GM19240 (cell line): ENCODE measurements at regions not wholly inside any gene's neighbourhood (a gene's known extent, or its start where the extent isn't known, plus 50 kb on each side); places are given as distances from the start of the nearest gene placed in this dataset.

Experiments used
- DNase-seq: peaks from one replicate; pipeline ENCODE4 v3.0.0; 2011; ENCODE audit warnings: low spot score; ENCODE audit not compliant: insufficient read length

GRCh38 chr10:83037653-83038052, 1101.7 kb upstream of the GHITM start:
- DNase-seq, result no peak

- no peak for DNase-seq
These were observed 1100.7 kb upstream of the GHITM start for GRCh38 chr10:83038631-83039030.

GRCh38 chr10:83045731-83046130, 1093.6 kb upstream of the GHITM start:
- DNase-seq, result no peak

DNA sequence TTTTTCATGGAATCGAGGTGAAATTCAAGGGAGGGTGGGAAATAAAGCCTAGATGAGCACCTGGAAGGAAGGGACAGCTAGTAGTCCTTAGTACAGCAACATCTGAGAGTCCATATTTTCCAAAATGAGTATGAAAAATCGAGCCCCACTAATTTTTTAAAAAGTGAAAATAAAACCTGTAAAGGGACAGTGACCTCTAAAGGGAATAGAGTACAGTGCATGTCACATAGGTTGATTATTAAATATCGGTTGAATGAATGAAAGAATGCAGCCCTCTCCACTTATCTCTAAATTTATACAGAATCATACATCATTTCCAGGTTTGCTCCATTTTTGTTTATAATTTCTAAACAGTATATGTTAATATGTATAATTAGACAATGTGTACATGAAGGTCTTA, 1088.5 kb upstream of the GHITM start:
- no peak for DNase-seq

GRCh38 chr10:83062871-83063270, 1076.4 kb upstream of the GHITM start:
- DNase-seq, result no peak

- no peak for DNase-seq
These were observed 1065.8 kb upstream of the GHITM start for GRCh38 chr10:83073472-83073871.

DNA sequence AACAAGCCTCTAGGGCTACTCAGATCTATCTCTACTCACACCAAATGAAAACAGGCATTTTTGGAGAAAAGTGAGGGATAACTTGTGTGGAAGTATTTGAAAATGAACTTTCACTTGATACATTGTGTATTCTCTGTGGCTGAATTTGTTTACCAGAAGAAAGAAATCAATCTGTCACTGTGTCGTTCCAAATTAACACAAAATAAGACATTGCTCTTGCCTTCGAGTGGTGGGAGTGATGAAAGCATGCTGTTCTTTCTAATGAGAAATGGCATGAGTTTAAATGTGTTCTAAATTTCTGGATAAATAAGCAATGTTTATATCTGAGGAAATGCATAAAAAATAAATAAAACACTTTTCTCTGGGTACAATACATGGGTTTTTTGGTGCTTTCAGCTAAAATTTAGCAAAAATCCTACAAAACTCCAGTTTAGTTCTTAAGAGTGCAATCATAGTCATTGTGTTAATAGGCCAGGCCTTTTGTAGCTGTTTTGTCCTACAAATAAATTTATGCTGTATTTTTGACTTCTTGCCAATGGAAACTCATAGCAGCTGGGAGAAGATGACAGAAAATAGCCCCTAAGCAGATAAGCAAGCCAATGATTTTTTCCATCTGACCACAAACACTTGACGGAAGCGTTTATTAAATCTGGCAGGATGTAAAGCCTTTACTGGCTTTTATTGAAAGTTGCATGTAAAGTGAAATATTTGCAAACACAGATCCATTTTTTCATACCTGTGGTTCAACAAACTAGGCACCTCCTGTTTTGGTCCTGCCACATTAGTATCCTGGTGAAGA, 1064.1 kb upstream of the GHITM start:
- no peak for DNase-seq

- no peak for DNase-seq
These were observed 1063.4 kb upstream of the GHITM start for GRCh38 chr10:83075815-83076355.

- DNase-seq, result no peak
These were observed 1062.9 kb upstream of the GHITM start for GRCh38 chr10:83076443-83076842.

DNA sequence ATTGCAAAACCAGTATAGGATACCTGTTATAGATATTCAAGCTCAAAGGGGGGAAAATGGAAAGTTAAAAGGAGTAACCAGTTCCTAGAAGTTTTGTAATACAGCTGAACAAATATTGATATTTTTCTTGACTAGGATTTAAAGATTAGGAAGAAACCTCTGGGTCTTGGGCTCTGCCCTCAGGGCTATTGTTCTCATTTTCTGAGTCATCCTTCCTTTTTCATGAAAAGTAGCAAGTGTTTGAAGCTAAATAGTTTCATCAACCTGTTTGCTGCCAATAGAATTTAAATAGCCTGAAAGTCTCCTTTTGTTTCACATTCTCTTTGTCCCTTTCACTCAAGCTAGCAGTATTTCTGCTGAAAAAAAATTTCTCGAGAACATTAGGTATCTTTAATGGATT, 1061.1 kb upstream of the GHITM start:
- DNase-seq, result no peak

DNA sequence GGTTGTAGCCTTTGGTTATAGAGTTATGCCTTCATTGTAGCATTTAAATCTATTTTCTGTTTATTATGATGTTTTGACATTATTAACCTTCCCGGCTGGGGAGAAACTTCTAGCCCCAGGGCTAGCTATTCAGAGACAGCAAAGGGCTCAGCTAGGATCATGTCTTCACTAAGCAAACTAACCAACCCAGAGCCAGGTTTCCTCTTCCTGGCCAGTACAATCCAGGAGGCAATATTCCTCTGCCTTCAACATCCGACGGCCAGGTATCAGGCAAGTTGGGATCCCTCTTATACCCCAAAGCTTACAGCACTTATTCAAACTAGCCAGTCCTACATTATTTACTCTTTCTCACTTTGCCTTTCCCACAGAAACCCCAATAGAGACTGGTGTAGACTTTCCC, 1060.7 kb upstream of the GHITM start:
- DNase-seq, result no peak

DNA sequence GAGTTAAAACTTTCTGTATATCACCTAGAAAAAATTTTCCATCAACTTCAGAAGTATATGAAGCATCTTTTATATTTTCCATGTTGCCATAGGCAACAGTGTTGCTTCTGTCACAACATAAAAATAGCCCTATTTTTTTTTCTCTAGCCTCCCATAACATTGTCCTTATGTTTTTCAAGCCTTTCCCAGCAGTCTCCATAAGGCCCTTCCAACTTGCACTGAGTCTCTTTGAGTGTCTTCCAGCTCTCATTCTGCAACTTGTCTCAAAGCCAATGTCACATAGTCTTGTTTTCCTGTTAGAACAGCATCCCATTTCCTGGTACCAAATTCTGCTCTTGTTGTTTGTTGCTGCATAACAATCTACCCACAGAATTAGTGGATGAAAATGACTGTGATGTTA, 1055.5 kb upstream of the GHITM start:
- no peak for DNase-seq

- DNase-seq, result no peak
These were observed 1050.0 kb upstream of the GHITM start for GRCh38 chr10:83089335-83089734.

GRCh38 chr10:83104616-83105015, 1034.7 kb upstream of the GHITM start:
- no peak for DNase-seq

GRCh38 chr10:83108565-83109333, 1030.6 kb upstream of the GHITM start:
- DNase-seq, result no peak

DNA sequence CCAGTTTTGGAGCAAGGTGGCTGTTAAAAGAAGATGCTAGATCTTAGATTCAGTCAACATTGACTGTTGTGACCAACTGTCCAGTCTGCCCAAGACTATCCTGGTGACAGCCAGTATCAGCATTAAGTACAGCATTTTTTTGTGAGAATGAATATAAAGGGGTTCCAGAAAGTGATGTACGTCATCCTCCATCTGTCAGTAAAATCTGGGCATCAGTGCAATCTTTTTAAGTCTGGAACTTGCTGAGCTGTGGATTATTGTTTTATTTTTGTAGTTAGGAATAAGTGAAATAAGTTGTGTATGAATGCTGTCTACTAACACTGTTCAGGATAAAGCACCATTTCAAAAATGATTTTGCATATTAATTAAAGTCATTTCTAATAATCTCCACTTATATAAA, 1020.0 kb upstream of the GHITM start:
- no peak for DNase-seq

- DNase-seq, result no peak
These were observed 1017.0 kb upstream of the GHITM start for GRCh38 chr10:83122336-83122735.

- DNase-seq, result no peak
These were observed 1011.2 kb upstream of the GHITM start for GRCh38 chr10:83127942-83128575.

- DNase-seq, result no peak
These were observed 998.5 kb upstream of the GHITM start for GRCh38 chr10:83140811-83141210.

- DNase-seq, result no peak
These were observed 997.2 kb upstream of the GHITM start for GRCh38 chr10:83142074-83142563.

DNA sequence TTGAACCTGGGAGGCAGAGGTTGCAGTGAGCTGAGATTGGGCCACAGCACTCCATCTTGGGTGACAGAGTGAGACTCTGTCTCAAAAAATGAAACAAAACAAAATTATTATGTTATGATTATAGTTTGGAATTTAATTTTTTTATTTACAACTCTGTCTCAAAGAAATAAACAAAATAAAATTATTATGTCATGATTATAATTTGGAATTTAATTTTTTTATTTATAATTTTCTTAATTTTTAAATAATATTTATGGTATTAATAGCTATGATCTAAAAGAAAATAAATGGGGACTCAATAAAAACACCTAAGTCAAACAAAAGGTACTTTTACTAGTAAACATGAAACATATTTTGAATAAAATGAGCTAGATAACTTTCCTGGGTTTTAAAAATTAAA, 994.8 kb upstream of the GHITM start:
- DNase-seq, result no peak

DNA sequence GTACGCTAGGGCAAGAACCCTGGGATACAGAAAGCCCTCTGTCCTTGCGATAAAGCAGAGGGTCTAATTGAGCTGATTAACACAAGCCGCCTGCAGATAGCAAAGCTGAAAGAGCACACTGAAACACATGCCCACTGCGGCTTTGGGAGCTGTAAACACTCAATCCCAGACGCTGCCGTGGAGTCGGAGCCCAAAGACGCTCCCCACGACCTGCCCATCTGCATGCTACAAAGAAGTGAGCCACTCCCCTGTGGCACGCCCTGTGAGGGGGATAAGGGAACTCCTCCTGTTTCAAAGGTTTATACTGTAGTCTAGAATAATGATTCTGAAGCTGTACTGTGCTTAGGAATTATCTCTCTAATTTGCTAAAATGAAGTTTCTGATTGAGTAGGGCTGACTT, 985.6 kb upstream of the GHITM start:
- DNase-seq, result no peak
